Progenitor cell of endocrine pancreas (in vitro differentiated cells): ENCODE measurements at regions not wholly inside any gene's neighbourhood (a gene's known extent, or its start where the extent isn't known, plus 50 kb on each side); places are given as distances from the start of the nearest gene placed in this dataset.

Experiments
- DNase-seq: peaks from one replicate; pipeline ENCODE4 v3.0.0; 2021; ENCODE audit warnings: low spot score; ENCODE audit not compliant: unreplicated experiment
- H3K27ac Mint-ChIP-seq: 2 replicates; pipeline ENCODE4 v1.8.0; 2021; ENCODE audit warnings: mild to moderate bottlenecking, moderate library complexity, mixed read lengths
- H3K27me3 Mint-ChIP-seq: 2 replicates; pipeline ENCODE4 v1.8.0; 2021; ENCODE audit warnings: mixed read lengths
- H3K36me3 Mint-ChIP-seq: 2 replicates; pipeline ENCODE4 v1.8.0; 2022; ENCODE audit warnings: mixed read lengths; ENCODE audit not compliant: insufficient read depth
- H3K4me1 Mint-ChIP-seq: 2 replicates; pipeline ENCODE4 v1.8.0; 2021; ENCODE audit warnings: low read depth, mixed read lengths
- H3K4me3 Mint-ChIP-seq: 2 replicates; pipeline ENCODE4 v1.8.0; 2021; ENCODE audit warnings: low read depth, mild to moderate bottlenecking, moderate library complexity, mixed read lengths
- H3K9me3 Mint-ChIP-seq: 2 replicates; pipeline ENCODE4 v1.8.0; 2021; ENCODE audit warnings: low read depth, mixed read lengths
- CTCF ChIP-seq: fragments of 200-600 bp; sonication (generic); IDR thresholded peaks from one replicate; pipeline ENCODE4 v1.5.0; 2021; ENCODE audit warnings: antibody characterized with exemption, mild to moderate bottlenecking; ENCODE audit not compliant: unreplicated experiment

GRCh38 chr2:21947046-21947445, 823.3 kb downstream of the TDRD15 start:
- H3K4me3 Mint-ChIP-seq = no peak overlapping the region

GRCh38 chr2:21966139-21966538, 842.4 kb downstream of the TDRD15 start:
- no peaks in the 10 kb centered on the region for H3K4me1 Mint-ChIP-seq
- no peak overlapping the region for H3K4me3 Mint-ChIP-seq
- no peak for TF ChIP-seq CTCF
- no peak overlapping the region for H3K27ac Mint-ChIP-seq
- no peak for DNase-seq
- H3K27me3 Mint-ChIP-seq = peaks cover 3% of the 10 kb centered on the region
- no peaks in the 10 kb centered on the region for H3K9me3 Mint-ChIP-seq
- no peaks in the 10 kb centered on the region for H3K36me3 Mint-ChIP-seq

More at GRCh38 chr2:21947046-21947445, 823.3 kb downstream of the TDRD15 start:
- Mint-ChIP-seq H3K4me1 (no peaks in the 10 kb centered on the region), H3K27ac (no peak overlapping the region), H3K36me3 (no peaks in the 10 kb centered on the region), H3K9me3 (no peaks in the 10 kb centered on the region), H3K27me3 (peaks cover 7% of the 10 kb centered on the region)
- no peak for TF ChIP-seq CTCF
- no peak for DNase-seq

GRCh38 chr2:21970971-21971370, 847.2 kb downstream of the TDRD15 start:
- H3K36me3 Mint-ChIP-seq = no peaks in the 10 kb centered on the region
- DNase-seq = no peak
- no peak for TF ChIP-seq CTCF
- H3K9me3 Mint-ChIP-seq = no peaks in the 10 kb centered on the region
- H3K27ac Mint-ChIP-seq = no peak overlapping the region
- peaks cover 6% of the 10 kb centered on the region for H3K27me3 Mint-ChIP-seq
- H3K4me1 Mint-ChIP-seq = no peaks in the 10 kb centered on the region
- H3K4me3 Mint-ChIP-seq = no peak overlapping the region

- no peak overlapping the region for H3K4me3 Mint-ChIP-seq
- no peaks in the 10 kb centered on the region for H3K36me3 Mint-ChIP-seq
- no peak for DNase-seq
- H3K27me3 Mint-ChIP-seq = peaks cover 3% of the 10 kb centered on the region
- TF ChIP-seq CTCF = no peak
- no peaks in the 10 kb centered on the region for H3K9me3 Mint-ChIP-seq
- no peak overlapping the region for H3K27ac Mint-ChIP-seq
- no peaks in the 10 kb centered on the region for H3K4me1 Mint-ChIP-seq
These were observed 848.8 kb downstream of the TDRD15 start for GRCh38 chr2:21972586-21972985.

GRCh38 chr2:21981127-21981526, 857.4 kb downstream of the TDRD15 start:
- no peaks in the 10 kb centered on the region for H3K27me3 Mint-ChIP-seq

More at GRCh38 chr2:21981127-21981526, 857.4 kb downstream of the TDRD15 start:
- no peak for DNase-seq
- no peaks in the 10 kb centered on the region for H3K36me3 Mint-ChIP-seq
- no peaks in the 10 kb centered on the region for H3K4me1 Mint-ChIP-seq
- H3K27ac Mint-ChIP-seq = no peak overlapping the region
- peaks cover 22% of the 10 kb centered on the region for H3K9me3 Mint-ChIP-seq
- TF ChIP-seq CTCF = no peak
- H3K4me3 Mint-ChIP-seq = no peak overlapping the region
